ENCODE measurements at regions not wholly inside any gene's neighbourhood (a gene's known extent, or its start where the extent isn't known, plus 50 kb on each side); places are given as distances from the start of the nearest gene placed in this dataset.

GRCh38 chr3:186477033-186477432, 67.1 kb downstream of the CRYGS start:
- Histone ChIP-seq H3K23me2 (ENCODE audit: insufficient read length, low read depth, low read length, poor library complexity, severe bottlenecking) (no peaks in the 10 kb centered on the region), H4K91ac (ENCODE audit: insufficient read length, low read depth, low read length) (no peak overlapping the region), H3K9ac (ENCODE audit: extremely low read depth, insufficient read length, low read length) (no peak overlapping the region), H4K5ac (ENCODE audit: insufficient read length, low read depth, low read length) (no peak overlapping the region), H3K4ac (ENCODE audit: low read depth, low read length) (no peak overlapping the region), H2AFZ (ENCODE audit: low read length) (no peak overlapping the region), H2BK20ac (ENCODE audit: low read depth, low read length, poor library complexity, severe bottlenecking) (no peak overlapping the region), H2BK15ac (ENCODE audit: low read depth, low read length) (no peak overlapping the region), H2AK5ac (ENCODE audit: insufficient read length, low read length) (no peak overlapping the region), H3T11ph (ENCODE audit: low read length) (no peak overlapping the region), H3K9me3 (ENCODE audit: control insufficient read depth, low read depth, low read length) (no peaks in the 10 kb centered on the region), H3K27ac (ENCODE audit: insufficient read length, low read depth, low read length) (no peak overlapping the region), H3K23ac (ENCODE audit: insufficient read length, low read depth, low read length) (no peak overlapping the region), H2BK5ac (ENCODE audit: insufficient read length, low read length) (no peak overlapping the region), H3K79me1 (ENCODE audit: insufficient read depth, low read depth, low read length, poor library complexity, severe bottlenecking) (no peaks in the 10 kb centered on the region), H3K4me2 (ENCODE audit: insufficient read depth, insufficient read length, low read length) (no peak overlapping the region), H3K18ac (ENCODE audit: insufficient read length, low read depth, low read length) (no peak overlapping the region), H3K79me2 (ENCODE audit: insufficient read depth, low read length) (no peaks in the 10 kb centered on the region), H2BK12ac (ENCODE audit: insufficient read length, low read depth, low read length) (no peak overlapping the region), H3K4me1 (ENCODE audit: insufficient read depth, low read length) (no peaks in the 10 kb centered on the region), H3K14ac (ENCODE audit: insufficient read depth, low read length) (no peak overlapping the region), H4K20me1 (ENCODE audit: control insufficient read depth, insufficient read depth, insufficient read length) (no peaks in the 10 kb centered on the region), H2BK120ac (ENCODE audit: low read depth, low read length, poor library complexity, severe bottlenecking) (no peak overlapping the region), H3K27me3 (ENCODE audit: insufficient read depth, low read length) (no peaks in the 10 kb centered on the region), H3K56ac (ENCODE audit: insufficient read length, low read depth, low read length) (no peak overlapping the region), H4K8ac (replicated peaks; ENCODE audit: insufficient read length, low read depth, low read length) (no peak overlapping the region)
- Mint-ChIP-seq H3K27me3 (ENCODE audit: low read depth) (peaks cover 13% of the 10 kb centered on the region), H3K4me3 (no peak overlapping the region), H3K36me3 (ENCODE audit: insufficient read depth in 1 of 3, low read depth in 3 of 3) (no peaks in the 10 kb centered on the region), H3K4me1 (peaks cover 2 to 3% of the 10 kb centered on the region in 2 experiments; a peak in 2 of 4 replicates), H3K9me3 (no peaks in the 10 kb centered on the region), H3K27ac (no peak overlapping the region)
- WGBS (ENCODE audit: extremely low coverage, insufficient read length, low lambda C conversion rate), result no CpG with 5 or more reads among the region's 8 CpGs
- no peak for DNase-seq
- TF ChIP-seq, protein P1, sequence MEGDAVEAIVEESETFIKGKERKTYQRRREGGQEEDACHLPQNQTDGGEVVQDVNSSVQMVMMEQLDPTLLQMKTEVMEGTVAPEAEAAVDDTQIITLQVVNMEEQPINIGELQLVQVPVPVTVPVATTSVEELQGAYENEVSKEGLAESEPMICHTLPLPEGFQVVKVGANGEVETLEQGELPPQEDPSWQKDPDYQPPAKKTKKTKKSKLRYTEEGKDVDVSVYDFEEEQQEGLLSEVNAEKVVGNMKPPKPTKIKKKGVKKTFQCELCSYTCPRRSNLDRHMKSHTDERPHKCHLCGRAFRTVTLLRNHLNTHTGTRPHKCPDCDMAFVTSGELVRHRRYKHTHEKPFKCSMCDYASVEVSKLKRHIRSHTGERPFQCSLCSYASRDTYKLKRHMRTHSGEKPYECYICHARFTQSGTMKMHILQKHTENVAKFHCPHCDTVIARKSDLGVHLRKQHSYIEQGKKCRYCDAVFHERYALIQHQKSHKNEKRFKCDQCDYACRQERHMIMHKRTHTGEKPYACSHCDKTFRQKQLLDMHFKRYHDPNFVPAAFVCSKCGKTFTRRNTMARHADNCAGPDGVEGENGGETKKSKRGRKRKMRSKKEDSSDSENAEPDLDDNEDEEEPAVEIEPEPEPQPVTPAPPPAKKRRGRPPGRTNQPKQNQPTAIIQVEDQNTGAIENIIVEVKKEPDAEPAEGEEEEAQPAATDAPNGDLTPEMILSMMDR (conservative IDR thresholded peaks at IDR 0.05), result no peak

All from H9 (cell line).